ENCODE measurements at regions not wholly inside any gene's neighbourhood (a gene's known extent, or its start where the extent isn't known, plus 50 kb on each side); places are given as distances from the start of the nearest gene placed in this dataset.

GRCh38 chr10:3482200-3482993 is 302.6 kb downstream of the KLF6 start:
- no peak for DNase-seq (ENCODE audit: low read depth)

- no peak for DNase-seq (ENCODE audit: low read depth)
These were observed 303.5 kb downstream of the KLF6 start for GRCh38 chr10:3481496-3481895.

- no peak for DNase-seq (ENCODE audit: low read depth)
These were observed 304.1 kb downstream of the KLF6 start for GRCh38 chr10:3480990-3481315.

- no peak for DNase-seq (ENCODE audit: low read depth)
These were observed 304.6 kb downstream of the KLF6 start for GRCh38 chr10:3480281-3480989.

- no peak for DNase-seq (ENCODE audit: low read depth)
These were observed 306.2 kb upstream of the PITRM1 start for GRCh38 chr10:3478632-3479240.

GRCh38 chr10:3478153-3478552 is 305.6 kb upstream of the PITRM1 start:
- no peak for DNase-seq (ENCODE audit: low read depth)

- no peak for DNase-seq (ENCODE audit: low read depth)
These were observed 305.1 kb upstream of the PITRM1 start for GRCh38 chr10:3477683-3478082.

- no peak for DNase-seq (ENCODE audit: low read depth)
These were observed 304.3 kb upstream of the PITRM1 start for GRCh38 chr10:3476640-3477448.

GRCh38 chr10:3476186-3476585 is 303.6 kb upstream of the PITRM1 start:
- DNase-seq (ENCODE audit: low read depth) = no peak

- no peak for DNase-seq (ENCODE audit: low read depth)
These were observed 302.8 kb upstream of the PITRM1 start for GRCh38 chr10:3475367-3475766.

- DNase-seq (ENCODE audit: low read depth) = no peak
These were observed 301.7 kb upstream of the PITRM1 start for GRCh38 chr10:3474266-3474665.

GRCh38 chr10:3473271-3473670 is 300.7 kb upstream of the PITRM1 start:
- DNase-seq (ENCODE audit: low read depth) = no peak

- DNase-seq (ENCODE audit: low read depth) = no peak
These were observed 299.9 kb upstream of the PITRM1 start for GRCh38 chr10:3472287-3473051.

- no peak for DNase-seq (ENCODE audit: low read depth)
These were observed 299.3 kb upstream of the PITRM1 start for GRCh38 chr10:3471927-3472286.

GRCh38 chr10:3471472-3471871 is 298.9 kb upstream of the PITRM1 start:
- DNase-seq (ENCODE audit: low read depth) = no peak

- no peak for DNase-seq (ENCODE audit: low read depth)
These were observed 297.6 kb upstream of the PITRM1 start for GRCh38 chr10:3470191-3470590.

- DNase-seq (ENCODE audit: low read depth) = no peak
These were observed 297.0 kb upstream of the PITRM1 start for GRCh38 chr10:3469639-3470020.

GRCh38 chr10:3468919-3469638 is 296.5 kb upstream of the PITRM1 start:
- DNase-seq (ENCODE audit: low read depth) = no peak

GRCh38 chr10:3467052-3467951 is 294.7 kb upstream of the PITRM1 start:
- no peak for DNase-seq (ENCODE audit: low read depth)

GRCh38 chr10:3465406-3465891 is 292.9 kb upstream of the PITRM1 start:
- no peak for DNase-seq (ENCODE audit: low read depth)
